ENCODE measurements at regions not wholly inside any gene's neighbourhood (a gene's known extent, or its start where the extent isn't known, plus 50 kb on each side); places are given as distances from the start of the nearest gene placed in this dataset.

DNA sequence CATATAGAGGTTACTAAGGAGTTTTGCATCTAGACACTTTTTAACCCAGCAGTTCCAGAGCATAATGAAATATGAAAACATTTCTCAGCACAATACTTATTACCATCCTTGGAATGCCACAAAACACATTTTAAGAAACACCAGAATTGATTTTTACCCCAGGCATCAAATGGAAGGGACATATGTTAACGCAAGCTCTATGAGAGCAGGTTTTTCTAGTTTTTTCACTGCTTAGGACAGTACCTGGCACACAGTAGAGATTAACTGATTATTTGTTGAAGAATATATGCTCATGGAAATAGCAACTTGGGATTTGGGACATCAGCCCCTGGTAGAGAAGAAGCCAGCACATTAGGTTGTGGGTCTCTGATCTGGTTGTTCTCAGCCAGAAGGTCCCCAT, 67.0 kb upstream of the ARID5B start:
- Histone ChIP-seq H3K36me3 (ENCODE audit: control insufficient read depth in 2 of 3, insufficient read depth in 3 of 3, low read length in 3 of 3) (no peaks in the 10 kb centered on the region), H3K27me3 (ENCODE audit: control insufficient read depth in 2 of 2, insufficient read depth in 2 of 2, low read length in 2 of 2) (no peaks in the 10 kb centered on the region), H3K9me3 (ENCODE audit: control insufficient read depth in 2 of 3, low read length in 3 of 3) (no peaks in the 10 kb centered on the region), H3K4me1 (ENCODE audit: control insufficient read depth in 2 of 2, insufficient read depth in 2 of 2, low read length in 2 of 2) (no peaks in the 10 kb centered on the region), H3K27ac (ENCODE audit: low read depth, low read length) (no peak overlapping the region), H3K4me3 (ENCODE audit: low read length) (no peak overlapping the region)
- DNase-seq, result no peak
- Mint-ChIP-seq H3K9me3 (peaks cover 0 to 4% (median 0%) of the 10 kb centered on the region in 11 donors), H3K36me3 (no peaks in the 10 kb centered on the region), H3K27ac (no peak overlapping the region), H3K27me3 (peaks cover 0 to 4% (median 0%) of the 10 kb centered on the region in 5 donors), H3K4me3 (no peak overlapping the region), H3K4me1 (peaks cover 0 to 15% (median 5%) of the 10 kb centered on the region in 7 donors)
- intact Hi-C loops (cut with micrococcal nuclease), result no loop called here
- ChIA-PET POLR2A (interaction anchor here (0.6 kb wide), 1 partner anchor 1722 kb away, joined by 3 read pairs; no protein-coding TSS in a partner anchor), CTCF (interaction anchor here (1.0 to 1.8 kb wide), 2 partner anchors 70 to 84 kb away, joined by 3 to 18 read pairs; no protein-coding TSS in a partner anchor)
- no peak for ATAC-seq

DNA sequence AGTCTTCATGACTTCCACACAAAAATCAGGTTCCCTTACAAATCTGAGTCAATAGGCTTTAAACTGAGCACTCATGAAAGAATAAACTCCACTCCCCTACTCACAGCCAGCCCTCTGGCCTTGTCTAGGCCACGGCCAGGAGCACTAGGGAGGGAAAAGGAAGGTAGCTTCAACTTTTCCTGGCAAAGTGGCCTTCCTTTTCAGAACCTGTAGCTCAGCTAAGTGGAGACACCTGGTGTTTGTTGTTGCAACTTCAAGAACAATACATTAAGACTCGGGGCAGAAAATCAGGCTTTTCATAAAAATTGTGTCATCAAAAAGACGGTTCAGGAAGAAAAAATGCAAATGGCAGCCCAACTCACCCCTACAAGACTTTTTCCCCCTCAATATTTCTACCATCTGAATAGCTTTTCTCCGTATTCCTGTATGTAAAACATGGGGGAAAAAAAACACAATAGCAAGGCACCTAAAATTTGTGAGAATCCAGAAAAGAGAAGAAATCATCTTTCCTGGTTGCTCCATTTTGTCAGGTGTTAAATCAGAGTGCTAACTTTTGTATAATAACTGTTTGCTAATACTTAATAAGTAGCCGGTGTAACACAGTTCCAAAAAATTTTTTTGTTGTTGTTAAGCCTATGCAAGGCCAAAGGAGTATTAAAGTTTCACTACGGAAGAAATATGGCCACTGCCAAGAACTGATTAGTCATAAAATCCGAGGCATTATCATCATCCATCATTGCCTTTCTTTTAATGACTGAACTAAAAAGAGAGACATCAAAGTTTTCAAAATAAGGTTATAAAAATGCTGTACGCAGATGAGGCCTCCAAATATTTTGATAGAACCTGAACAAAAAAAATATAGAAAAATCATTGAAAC, 66.2 kb upstream of the ARID5B start:
- Mint-ChIP-seq H3K4me3 (no peak overlapping the region), H3K27me3 (peaks cover 0 to 4% (median 0%) of the 10 kb centered on the region in 5 donors), H3K9me3 (peaks cover 0 to 4% (median 0%) of the 10 kb centered on the region in 11 donors), H3K36me3 (no peaks in the 10 kb centered on the region), H3K27ac (peak overlapping the region in 1 of 9 donors; percentile 10), H3K4me1 (peaks cover 0 to 15% (median 5%) of the 10 kb centered on the region in 7 donors)
- Histone ChIP-seq H3K4me1 (ENCODE audit: control insufficient read depth in 2 of 2, insufficient read depth in 2 of 2, low read length in 2 of 2) (no peaks in the 10 kb centered on the region), H3K4me3 (ENCODE audit: low read length) (no peak overlapping the region), H3K36me3 (ENCODE audit: control insufficient read depth in 2 of 3, insufficient read depth in 3 of 3, low read length in 3 of 3) (no peaks in the 10 kb centered on the region), H3K27ac (ENCODE audit: low read depth, low read length) (no peak overlapping the region), H3K27me3 (ENCODE audit: control insufficient read depth in 2 of 2, insufficient read depth in 2 of 2, low read length in 2 of 2) (no peaks in the 10 kb centered on the region), H3K9me3 (ENCODE audit: control insufficient read depth in 2 of 3, low read length in 3 of 3) (no peaks in the 10 kb centered on the region)
- ATAC-seq (no peak), DNase-seq (peak in 4 of 9 donors; percentile 5 to 30 (median 14))
- intact Hi-C loops (cut with micrococcal nuclease), result loop anchor here (1.0 kb wide), 2 partner anchors 84 to 551 kb away; no protein-coding TSS in a partner anchor
- ChIA-PET CTCF (interaction anchor here (0.7 to 1.8 kb wide), 4 partner anchors 70 to 396 kb away, joined by 3 to 18 read pairs (median 3); no protein-coding TSS in a partner anchor), POLR2A (interaction anchor here (0.6 kb wide), 1 partner anchor 1721 kb away, joined by 3 read pairs; no protein-coding TSS in a partner anchor)

GRCh38 chr10:61835946-61836887, 65.3 kb upstream of the ARID5B start:
- peaks cover 0 to 15% (median 5%) of the 10 kb centered on the region in 7 donors for H3K4me1 Mint-ChIP-seq
- Histone ChIP-seq H3K4me1 (ENCODE audit: control insufficient read depth in 2 of 2, insufficient read depth in 2 of 2, low read length in 2 of 2) (no peaks in the 10 kb centered on the region), H3K27me3 (ENCODE audit: control insufficient read depth in 2 of 2, insufficient read depth in 2 of 2, low read length in 2 of 2) (no peaks in the 10 kb centered on the region), H3K4me3 (ENCODE audit: low read length) (no peak overlapping the region), H3K27ac (ENCODE audit: low read depth, low read length) (no peak overlapping the region), H3K9me3 (ENCODE audit: control insufficient read depth in 2 of 3, low read length in 3 of 3) (no peaks in the 10 kb centered on the region), H3K36me3 (ENCODE audit: control insufficient read depth in 2 of 3, insufficient read depth in 3 of 3, low read length in 3 of 3) (no peaks in the 10 kb centered on the region)
- intact Hi-C loops (cut with micrococcal nuclease), result loop anchor here (1.0 kb wide), 2 partner anchors 85 to 552 kb away; no protein-coding TSS in a partner anchor
- peaks cover 0 to 4% (median 0%) of the 10 kb centered on the region in 5 donors for H3K27me3 Mint-ChIP-seq
- H3K4me3 Mint-ChIP-seq, result no peak overlapping the region
- ChIA-PET POLR2A (no interaction called here), CTCF (interaction anchor here (0.6 to 1.8 kb wide), 3 partner anchors 83 to 92 kb away, joined by 3 to 18 read pairs (median 3); no protein-coding TSS in a partner anchor)
- DNase-seq (no peak), ATAC-seq (no peak)
- no peak overlapping the region for H3K27ac Mint-ChIP-seq
- H3K36me3 Mint-ChIP-seq, result no peaks in the 10 kb centered on the region
- peaks cover 0 to 1% (median 0%) of the 10 kb centered on the region in 11 donors for H3K9me3 Mint-ChIP-seq

DNA sequence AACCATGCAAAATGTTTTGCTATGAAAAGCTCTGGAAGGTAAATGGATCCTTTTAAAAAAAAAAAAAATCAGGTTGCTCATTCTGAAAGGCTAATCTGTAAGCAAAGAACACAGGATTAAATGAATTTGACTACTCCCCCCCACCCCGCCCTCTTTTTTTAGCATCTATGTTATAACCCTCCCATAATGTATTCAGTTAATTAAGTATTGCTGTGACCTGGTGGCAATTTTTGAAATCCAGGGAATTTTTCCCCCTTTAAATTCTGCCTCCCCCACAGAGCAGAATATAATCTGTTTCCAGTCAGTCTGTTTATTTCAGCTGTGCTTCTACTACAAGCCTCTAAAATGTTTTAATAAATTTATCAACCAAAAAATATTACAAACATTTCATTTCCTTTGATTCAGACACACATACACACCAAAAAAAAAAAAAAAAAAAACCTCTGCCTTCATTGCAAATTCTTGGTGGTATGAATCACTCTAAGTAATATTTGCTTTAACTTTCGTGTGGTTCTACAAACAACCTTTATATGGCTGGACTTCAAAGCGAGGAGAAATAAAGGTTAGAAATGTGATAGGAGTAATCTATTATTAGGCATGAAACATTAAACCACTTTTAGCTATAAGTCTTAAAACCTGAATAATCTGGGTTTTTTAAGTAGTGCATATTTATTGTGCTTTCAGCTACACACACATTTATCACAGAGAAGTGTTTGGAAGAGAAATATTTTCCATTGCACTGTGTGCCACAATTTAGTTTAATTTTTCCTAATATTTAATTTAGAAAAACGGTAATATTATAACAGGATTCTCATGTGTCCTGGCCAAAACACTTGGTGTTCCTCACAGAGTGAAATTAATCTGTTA, 64.4 kb upstream of the ARID5B start:
- H3K27me3 ChIP-seq (ENCODE audit: control insufficient read depth in 2 of 2, insufficient read depth in 2 of 2, low read length in 2 of 2), result no peaks in the 10 kb centered on the region
- CTCF ChIA-PET, result interaction anchor here (0.6 to 1.4 kb wide), 3 partner anchors 85 to 93 kb away, joined by 3 to 4 read pairs (median 4); no protein-coding TSS in a partner anchor
- ATAC-seq, result no peak
- no peaks in the 10 kb centered on the region for H3K36me3 ChIP-seq (ENCODE audit: control insufficient read depth in 2 of 3, insufficient read depth in 3 of 3, low read length in 3 of 3)
- no peaks in the 10 kb centered on the region for H3K36me3 Mint-ChIP-seq
- no peaks in the 10 kb centered on the region for H3K9me3 Mint-ChIP-seq
- H3K4me1 Mint-ChIP-seq, result peaks cover 0 to 15% (median 5%) of the 10 kb centered on the region in 7 donors
- no peak overlapping the region for H3K4me3 ChIP-seq (ENCODE audit: low read length)
- H3K4me3 Mint-ChIP-seq, result no peak overlapping the region
- POLR2A ChIA-PET, result interaction anchor here (0.8 kb wide), 1 partner anchor 11 kb away, joined by 3 read pairs; no protein-coding TSS in a partner anchor
- intact Hi-C loops (cut with micrococcal nuclease), result no loop called here
- H3K27ac Mint-ChIP-seq, result no peak overlapping the region
- H3K9me3 ChIP-seq (ENCODE audit: control insufficient read depth in 2 of 3, low read length in 3 of 3), result no peaks in the 10 kb centered on the region
- no peak overlapping the region for H3K27ac ChIP-seq (ENCODE audit: low read depth, low read length)
- no peaks in the 10 kb centered on the region for H3K4me1 ChIP-seq (ENCODE audit: control insufficient read depth in 2 of 2, insufficient read depth in 2 of 2, low read length in 2 of 2)
- peaks cover 0 to 4% (median 0%) of the 10 kb centered on the region in 5 donors for H3K27me3 Mint-ChIP-seq
- no peak for DNase-seq

- H3K4me3 ChIP-seq (ENCODE audit: low read length), result no peak overlapping the region
- no peak overlapping the region for H3K27ac Mint-ChIP-seq
- H3K9me3 Mint-ChIP-seq, result no peaks in the 10 kb centered on the region
- intact Hi-C loops (cut with micrococcal nuclease), result no loop called here
- CTCF ChIA-PET, result interaction anchor here (0.6 to 1.4 kb wide), 2 partner anchors 85 to 87 kb away, joined by 4 read pairs; no protein-coding TSS in a partner anchor
- H3K4me1 ChIP-seq (ENCODE audit: control insufficient read depth in 2 of 2, insufficient read depth in 2 of 2, low read length in 2 of 2), result no peaks in the 10 kb centered on the region
- H3K36me3 Mint-ChIP-seq, result no peaks in the 10 kb centered on the region
- no peaks in the 10 kb centered on the region for H3K36me3 ChIP-seq (ENCODE audit: control insufficient read depth in 2 of 3, insufficient read depth in 3 of 3, low read length in 3 of 3)
- POLR2A ChIA-PET, result interaction anchor here (0.8 kb wide), 1 partner anchor 11 kb away, joined by 3 read pairs; no protein-coding TSS in a partner anchor
- H3K4me1 Mint-ChIP-seq, result peaks cover 0 to 15% (median 5%) of the 10 kb centered on the region in 7 donors
- peaks cover 0 to 4% (median 0%) of the 10 kb centered on the region in 5 donors for H3K27me3 Mint-ChIP-seq
- DNase-seq, result no peak
- H3K9me3 ChIP-seq (ENCODE audit: control insufficient read depth in 2 of 3, low read length in 3 of 3), result no peaks in the 10 kb centered on the region
- ATAC-seq, result no peak
- H3K4me3 Mint-ChIP-seq, result no peak overlapping the region
- no peak overlapping the region for H3K27ac ChIP-seq (ENCODE audit: low read depth, low read length)
- no peaks in the 10 kb centered on the region for H3K27me3 ChIP-seq (ENCODE audit: control insufficient read depth in 2 of 2, insufficient read depth in 2 of 2, low read length in 2 of 2)
Observed at GRCh38 chr10:61837755-61838171, 63.7 kb upstream of the ARID5B start.

All from naive thymus-derived CD4-positive, alpha-beta T cell (primary cell).